Endothelial cell (in vitro differentiated cells): ENCODE measurements at regions not wholly inside any gene's neighbourhood (a gene's known extent, or its start where the extent isn't known, plus 50 kb on each side); places are given as distances from the start of the nearest gene placed in this dataset.

Source experiments
- DNase-seq: peaks from one replicate; pipeline ENCODE4 v3.0.0; 2021; ENCODE audit warnings: low spot score
- H3K27ac Mint-ChIP-seq: one replicate; pipeline ENCODE4 v1.8.0; 2021; ENCODE audit warnings: mixed read lengths, inconsistent platforms; ENCODE audit not compliant: unreplicated experiment
- H3K27me3 Mint-ChIP-seq: one replicate; pipeline ENCODE4 v1.8.0; 2021; ENCODE audit warnings: mild to moderate bottlenecking, moderate library complexity, mixed read lengths, inconsistent platforms; ENCODE audit not compliant: unreplicated experiment
- H3K36me3 Mint-ChIP-seq: one replicate; pipeline ENCODE4 v1.8.0; 2021; ENCODE audit warnings: mild to moderate bottlenecking, low read depth, mixed read lengths, inconsistent platforms; ENCODE audit not compliant: unreplicated experiment
- H3K4me1 Mint-ChIP-seq: one replicate; pipeline ENCODE4 v1.8.0; 2021; ENCODE audit warnings: mild to moderate bottlenecking, mixed read lengths, inconsistent platforms; ENCODE audit not compliant: unreplicated experiment
- H3K4me3 Mint-ChIP-seq: one replicate; pipeline ENCODE4 v1.8.0; 2021; ENCODE audit warnings: mild to moderate bottlenecking, mixed read lengths, inconsistent platforms; ENCODE audit not compliant: unreplicated experiment
- H3K9me3 Mint-ChIP-seq: one replicate; pipeline ENCODE4 v1.8.0; 2021; ENCODE audit warnings: mixed read lengths, inconsistent platforms; ENCODE audit not compliant: unreplicated experiment
- CTCF ChIP-seq: fragments of 200-600 bp; sonication (generic); IDR thresholded peaks from one replicate; pipeline ENCODE4 v1.5.0; 2021; ENCODE audit warnings: antibody characterized with exemption; ENCODE audit not compliant: unreplicated experiment

- Mint-ChIP-seq H3K27ac (no peak overlapping the region), H3K9me3 (no peaks in the 10 kb centered on the region), H3K4me1 (no peaks in the 10 kb centered on the region), H3K36me3 (no peaks in the 10 kb centered on the region), H3K4me3 (no peak overlapping the region), H3K27me3 (no peaks in the 10 kb centered on the region)
- TF ChIP-seq CTCF = no peak
- no peak for DNase-seq
Measured at GRCh38 chr3:110473405-110473804, 598.2 kb upstream of the NECTIN3 start.

GRCh38 chr3:110474397-110474796 is 597.2 kb upstream of the NECTIN3 start:
- H3K27ac Mint-ChIP-seq = no peak overlapping the region

DNA sequence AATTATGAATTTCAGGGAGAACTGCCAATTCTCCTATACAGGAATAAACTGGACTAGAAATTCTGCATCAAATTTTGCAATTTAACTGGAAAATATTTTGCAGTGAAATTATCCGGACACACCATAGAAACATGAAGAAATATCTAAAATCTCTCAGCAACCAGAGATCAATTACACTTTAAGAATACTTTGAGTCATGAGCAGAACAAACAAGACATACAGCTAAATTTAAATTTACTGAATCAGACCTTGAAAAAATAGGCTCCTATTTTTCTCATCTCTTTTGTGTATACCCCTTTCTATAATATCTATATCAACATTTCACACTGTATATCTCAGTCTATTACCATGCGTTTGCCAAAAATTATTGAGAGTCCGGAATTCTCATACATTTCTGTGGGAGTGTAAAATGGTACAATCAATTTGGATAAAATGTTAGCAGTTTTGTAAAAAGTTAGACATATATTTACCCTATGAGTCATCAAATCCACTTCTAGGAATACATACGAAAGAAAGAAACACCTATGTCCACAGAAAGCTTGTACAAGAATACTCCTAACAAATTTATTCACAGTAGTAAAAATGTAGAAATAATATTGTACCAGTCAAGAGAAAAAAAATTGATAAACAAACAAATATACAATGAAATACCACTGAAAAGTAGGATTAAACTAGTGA is 593.1 kb upstream of the NECTIN3 start:
- Mint-ChIP-seq H3K4me3 (no peak overlapping the region), H3K9me3 (no peaks in the 10 kb centered on the region), H3K27me3 (no peaks in the 10 kb centered on the region), H3K27ac (no peak overlapping the region), H3K4me1 (no peaks in the 10 kb centered on the region), H3K36me3 (no peaks in the 10 kb centered on the region)
- no peak for DNase-seq
- TF ChIP-seq CTCF = no peak

More at GRCh38 chr3:110474397-110474796, 597.2 kb upstream of the NECTIN3 start:
- Mint-ChIP-seq H3K4me3 (no peak overlapping the region), H3K36me3 (no peaks in the 10 kb centered on the region), H3K27me3 (no peaks in the 10 kb centered on the region), H3K9me3 (no peaks in the 10 kb centered on the region), H3K4me1 (no peaks in the 10 kb centered on the region)
- no peak for DNase-seq
- no peak for TF ChIP-seq CTCF

- Mint-ChIP-seq H3K4me1 (no peaks in the 10 kb centered on the region), H3K27ac (no peak overlapping the region), H3K9me3 (no peaks in the 10 kb centered on the region), H3K27me3 (no peaks in the 10 kb centered on the region), H3K4me3 (no peak overlapping the region), H3K36me3 (no peaks in the 10 kb centered on the region)
- no peak for DNase-seq
- TF ChIP-seq CTCF = no peak
Measured at GRCh38 chr3:110479731-110480130, 591.9 kb upstream of the NECTIN3 start.

DNA sequence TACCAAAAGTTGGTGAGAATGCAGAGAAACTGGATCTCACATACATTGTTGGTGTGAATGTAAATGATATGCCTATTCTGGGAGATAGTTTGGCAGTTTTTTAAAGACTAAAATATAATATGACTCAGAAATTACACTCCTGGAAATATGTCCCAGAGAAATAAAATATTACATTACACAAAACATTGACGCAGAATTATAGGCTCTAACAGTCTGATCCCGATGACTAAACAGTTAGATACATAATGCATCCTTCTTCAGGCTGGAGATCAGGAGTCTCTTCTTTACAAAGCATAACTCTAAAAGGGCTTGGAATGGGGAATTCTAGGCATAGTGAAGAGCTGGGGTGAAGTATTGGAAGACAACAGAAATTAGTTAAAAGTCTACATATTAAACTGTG is 586.2 kb upstream of the NECTIN3 start:
- Mint-ChIP-seq H3K27ac (no peak overlapping the region), H3K36me3 (no peaks in the 10 kb centered on the region), H3K4me3 (no peak overlapping the region), H3K9me3 (peaks cover 7% of the 10 kb centered on the region), H3K27me3 (no peaks in the 10 kb centered on the region), H3K4me1 (no peaks in the 10 kb centered on the region)
- DNase-seq = no peak
- no peak for TF ChIP-seq CTCF
